ENCODE measurements at regions not wholly inside any gene's neighbourhood (a gene's known extent, or its start where the extent isn't known, plus 50 kb on each side); places are given as distances from the start of the nearest gene placed in this dataset.

GRCh38 chr10:9944690-9945089, 1073.0 kb upstream of the CELF2 start:
- no peak for TF ChIP-seq GATA2 (IDR thresholded peaks at IDR 0.05; ENCODE audit: low read depth, low read length)
- no peak for TF ChIP-seq GATA3 (IDR thresholded peaks at IDR 0.05; ENCODE audit: low read depth, low read length)

Measured in SH-SY5Y (cell line).